HG03521 (cell line): ENCODE measurements at regions not wholly inside any gene's neighbourhood (a gene's known extent, or its start where the extent isn't known, plus 50 kb on each side); places are given as distances from the start of the nearest gene placed in this dataset.
"Not testable (repeated sequence)": the region's sequence is repeated elsewhere in the genome, so short reads cannot be mapped to it uniquely, and the experiment has no call there.

Experiments
- ATAC-seq: cut with Tn5 transposase; IDR thresholded peaks from one replicate; pipeline ENCODE4 v1.9.1; 2021; ENCODE audit warnings: mild to moderate bottlenecking, moderate library complexity; ENCODE audit not compliant: unreplicated experiment

- ATAC-seq = no peak
These were observed 2228.7 kb upstream of the WWC1 start for GRCh38 chr5:166062719-166063118.

GRCh38 chr5:166063261-166063660, 2228.2 kb upstream of the WWC1 start:
- no peak for ATAC-seq

GRCh38 chr5:166068547-166069335, 2222.7 kb upstream of the WWC1 start:
- no peak for ATAC-seq

DNA sequence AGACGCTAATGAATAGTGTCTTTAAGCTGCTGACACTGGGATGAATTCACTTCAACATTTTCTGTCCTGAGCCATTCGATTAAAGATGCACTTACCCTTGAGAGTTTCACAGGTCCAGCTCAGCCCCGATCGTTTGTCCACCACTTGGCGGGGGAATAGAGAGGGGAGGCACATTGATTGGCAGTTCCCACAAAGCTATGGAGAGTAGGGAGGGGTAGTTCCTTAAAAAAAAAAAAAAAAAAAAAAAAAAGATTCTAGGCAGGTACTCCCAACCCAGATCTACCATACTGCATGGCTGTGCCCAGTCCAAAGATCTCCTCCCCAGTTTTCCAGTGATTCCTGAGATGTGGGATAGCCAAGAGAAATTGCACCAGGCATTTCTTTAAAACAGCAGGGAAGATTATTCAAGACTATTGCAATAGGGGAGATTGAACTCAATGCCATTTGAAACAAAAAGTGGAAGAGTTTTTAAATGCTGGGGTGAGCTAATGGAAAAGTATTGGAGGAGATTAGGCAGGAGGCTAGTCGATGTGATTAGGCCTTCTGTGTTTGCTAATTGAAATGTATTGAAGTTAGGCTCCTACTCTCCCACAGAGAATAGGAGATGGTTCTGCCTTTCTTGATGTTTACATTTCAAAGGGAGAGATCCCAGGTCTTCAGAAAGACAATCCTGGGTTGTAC, 2217.4 kb upstream of the WWC1 start:
- no peak for ATAC-seq

DNA sequence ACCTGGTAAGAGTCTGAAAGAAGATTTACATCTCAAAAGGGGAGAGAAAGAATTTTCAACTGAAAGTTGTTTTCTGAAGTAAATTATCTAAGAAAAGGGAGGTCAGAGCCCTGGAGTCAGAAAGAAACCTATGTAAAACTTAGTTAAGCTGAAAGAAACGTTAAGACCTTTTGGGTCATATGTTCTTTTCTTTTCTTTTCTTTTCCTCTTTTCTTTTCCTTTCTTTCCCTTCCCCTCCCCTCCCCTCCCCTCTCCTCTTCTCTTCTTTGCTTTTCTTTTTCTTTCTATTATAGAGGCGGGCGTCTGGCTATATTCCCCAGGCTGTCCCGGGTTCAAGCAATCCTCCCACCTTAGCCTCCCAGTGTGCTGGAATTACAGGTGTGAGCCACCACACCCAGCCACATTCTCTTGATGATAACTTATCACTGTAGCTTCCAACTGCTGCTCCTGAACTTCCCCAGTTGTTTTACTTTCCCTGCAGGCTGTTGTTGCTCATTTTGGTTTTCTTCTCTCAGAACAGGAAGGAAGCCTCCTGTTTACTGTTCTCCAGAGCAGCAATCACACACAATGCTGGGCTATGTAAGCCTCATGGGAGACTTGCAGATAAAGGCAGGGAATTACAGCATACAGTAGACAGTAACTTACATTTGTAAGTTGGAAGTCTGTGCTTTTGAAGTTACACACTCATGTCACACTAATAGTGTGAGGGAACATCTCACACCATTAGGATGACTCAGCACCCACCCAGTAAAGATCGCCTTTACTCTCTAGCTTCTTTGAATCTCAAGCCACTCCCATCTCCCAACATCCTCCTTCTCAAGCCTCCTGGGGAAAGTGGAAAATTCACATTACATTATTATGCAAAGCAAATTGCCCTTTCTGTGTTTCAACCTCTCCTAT, 2216.6 kb upstream of the WWC1 start:
- ATAC-seq = no peak

DNA sequence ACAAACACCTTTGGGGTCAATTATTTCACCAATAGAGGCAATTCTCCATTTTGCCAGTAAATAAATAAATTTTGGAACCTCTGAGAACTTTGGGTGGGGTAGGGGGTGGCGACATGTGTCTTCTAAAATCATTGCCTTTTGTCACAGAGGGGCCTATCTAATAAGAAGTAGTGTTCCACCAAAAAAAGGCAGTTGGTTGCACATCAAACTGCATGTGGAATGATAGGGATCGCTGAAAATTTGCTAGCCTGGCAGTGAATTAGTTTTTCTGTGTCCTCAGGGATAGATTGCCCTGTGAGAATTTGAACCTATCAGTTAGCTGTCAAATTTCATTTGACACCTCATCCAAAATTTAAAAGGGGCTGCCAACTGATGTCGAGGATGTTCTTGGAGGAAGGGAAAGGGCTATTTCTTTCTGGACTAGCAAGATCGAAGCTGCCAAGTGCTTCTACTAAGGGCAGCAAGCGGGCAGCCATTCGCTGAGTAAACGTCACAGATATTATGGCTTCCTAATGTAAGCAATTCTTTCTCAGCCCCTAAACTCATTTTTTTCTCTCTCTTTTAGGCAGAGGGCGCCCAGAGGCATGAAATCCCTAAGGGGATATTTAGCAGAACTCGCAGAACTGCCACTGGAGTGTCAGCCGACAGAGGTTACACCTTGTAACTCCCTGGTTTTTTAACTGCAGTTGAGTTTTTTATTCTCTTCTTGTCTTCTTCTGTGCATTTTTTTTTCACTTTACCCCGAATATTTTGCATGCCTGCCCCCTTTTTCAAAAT, 2208.1 kb upstream of the WWC1 start:
- ATAC-seq = no peak

- ATAC-seq = no peak
These were observed 2204.9 kb upstream of the WWC1 start for GRCh38 chr5:166086568-166086967.

GRCh38 chr5:166088389-166089039, 2202.9 kb upstream of the WWC1 start:
- no peak for ATAC-seq

- no peak for ATAC-seq
These were observed 2199.5 kb upstream of the WWC1 start for GRCh38 chr5:166091931-166092330.

GRCh38 chr5:166093312-166093711, 2198.1 kb upstream of the WWC1 start:
- ATAC-seq = no peak

GRCh38 chr5:166102947-166103346, 2188.5 kb upstream of the WWC1 start:
- no peak for ATAC-seq

GRCh38 chr5:166111021-166111420, 2180.4 kb upstream of the WWC1 start:
- no peak for ATAC-seq

GRCh38 chr5:166117072-166118066, 2174.1 kb upstream of the WWC1 start:
- no peak for ATAC-seq

DNA sequence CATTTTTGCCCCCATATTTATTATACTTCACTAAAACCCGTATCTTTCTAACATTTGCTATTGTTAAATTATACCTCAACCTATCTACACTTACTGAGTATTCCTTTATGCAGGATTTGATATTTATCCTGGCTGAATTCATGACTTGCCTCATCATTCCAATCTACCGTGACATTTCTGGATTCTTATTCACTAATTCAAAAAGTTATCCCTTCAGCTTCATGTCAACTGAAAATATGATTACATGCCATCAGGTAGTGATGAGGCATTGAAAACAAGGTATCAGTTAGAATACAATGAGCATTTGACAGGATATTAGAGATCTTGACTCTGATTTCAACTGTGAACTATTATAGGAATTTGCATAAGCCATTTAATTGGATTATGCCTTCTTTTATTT, 2171.9 kb upstream of the WWC1 start:
- ATAC-seq = no peak

DNA sequence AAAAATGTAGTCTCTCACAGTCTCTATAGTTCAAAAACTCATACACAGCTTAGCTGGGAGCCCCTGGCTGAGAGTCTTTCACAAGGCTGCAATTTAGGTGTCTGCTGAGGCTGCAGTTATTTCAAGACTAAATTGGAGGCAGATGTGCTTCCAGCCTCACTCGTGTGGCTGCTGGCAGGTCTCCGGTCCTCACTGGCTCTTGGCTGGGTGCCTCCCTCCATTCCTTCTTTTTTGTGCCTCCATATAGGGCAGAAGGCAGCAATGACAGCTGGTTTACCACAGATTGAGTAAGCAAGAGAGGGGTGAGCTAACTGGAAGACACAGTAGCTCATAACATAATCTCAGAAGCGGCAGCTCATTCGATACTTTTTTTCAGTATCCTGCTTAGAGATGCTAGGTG, 2167.7 kb upstream of the WWC1 start:
- ATAC-seq = no peak

DNA sequence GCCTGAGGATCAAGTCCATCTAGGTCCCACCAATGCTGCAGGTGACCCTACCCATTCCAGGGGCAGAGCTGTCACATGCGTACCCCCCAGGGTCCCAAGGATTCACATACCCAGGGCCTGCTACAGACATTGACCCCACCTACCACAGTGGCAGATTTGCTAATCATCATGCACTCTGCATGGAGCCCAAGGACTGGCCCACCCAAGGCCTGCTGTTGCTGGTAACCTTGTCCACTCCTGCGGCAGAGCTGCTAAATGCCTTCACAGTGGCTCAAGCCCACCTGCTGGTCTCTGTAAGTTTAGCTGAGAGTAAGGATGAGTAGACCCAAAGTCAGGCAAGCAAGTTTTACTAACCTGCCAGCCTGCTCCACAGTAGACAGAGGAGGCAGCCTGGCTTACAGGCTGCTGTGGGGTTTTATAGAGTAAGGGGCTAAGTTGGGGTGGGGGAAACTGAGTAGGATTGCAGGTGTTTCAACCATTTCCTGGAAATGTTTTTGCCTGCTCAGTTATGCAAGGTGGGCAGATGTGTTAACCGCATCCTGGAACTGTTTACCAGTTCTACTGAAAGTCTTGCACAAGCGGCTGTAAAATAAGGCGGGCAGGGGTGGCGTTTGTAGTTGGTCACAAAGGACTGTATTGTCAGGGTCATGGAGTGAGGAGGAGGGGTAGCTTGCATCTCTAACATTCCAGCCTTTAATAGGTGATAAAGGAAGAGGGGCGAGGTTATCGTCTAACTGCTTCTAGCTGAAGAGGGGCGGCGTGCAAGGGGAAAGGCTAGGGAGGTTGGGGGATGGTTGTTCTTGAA, 2163.5 kb upstream of the WWC1 start:
- no peak for ATAC-seq

DNA sequence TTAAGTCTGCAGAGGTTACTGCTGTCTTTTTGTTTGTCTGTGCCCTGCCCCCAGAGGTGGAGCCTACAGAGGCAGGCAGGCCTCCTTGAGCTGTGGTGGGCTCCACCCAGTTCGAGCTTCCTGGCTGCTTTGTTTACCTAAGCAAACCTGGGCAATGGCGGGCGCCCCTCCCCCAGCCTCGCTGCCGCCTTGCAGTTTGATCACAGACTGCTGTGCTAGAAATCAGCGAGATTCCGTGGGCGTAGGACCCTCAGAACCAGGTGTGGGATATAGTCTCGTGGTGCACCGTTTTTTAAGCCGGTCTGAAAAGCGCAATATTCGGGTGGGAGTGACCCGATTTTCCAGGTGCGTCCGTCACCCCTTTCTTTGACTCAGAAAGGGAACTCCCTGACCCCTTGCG, 2146.3 kb upstream of the WWC1 start:
- not testable (repeated sequence) for ATAC-seq

- no peak for ATAC-seq
These were observed 2127.3 kb upstream of the WWC1 start for GRCh38 chr5:166163996-166164610.
